BE2C (cell line): ENCODE measurements at regions not wholly inside any gene's neighbourhood (a gene's known extent, or its start where the extent isn't known, plus 50 kb on each side); places are given as distances from the start of the nearest gene placed in this dataset.

Experiments
- DNase-seq: peaks from one replicate; pipeline ENCODE4 v3.0.0-alpha.2; 2020
- H3K27me3 ChIP-seq: fragments of 250-450 bp; sonication (Bioruptor Pico); 2 replicates; pipeline ENCODE4 v1.5.1; 2020; ENCODE audit warnings: mild to moderate bottlenecking
- H3K36me3 ChIP-seq: fragments of 250-450 bp; sonication (Bioruptor Pico); 2 replicates; pipeline ENCODE4 v1.5.1; 2020; ENCODE audit warnings: mild to moderate bottlenecking
- H3K4me1 ChIP-seq: fragments of 250-450 bp; sonication (Bioruptor Pico); 2 replicates; pipeline ENCODE4 v1.5.1; 2020
- H3K4me3 ChIP-seq: 2 replicates; pipeline ENCODE4 v1.5.1; 2011; ENCODE audit warnings: low read depth, low read length
- H3K9me3 ChIP-seq: fragments of 250-450 bp; sonication (Bioruptor Pico); 2 replicates; pipeline ENCODE4 v1.5.1; 2020
- TF ChIP-seq, protein P1 (sequence below): IDR thresholded peaks from 2 replicates; pipeline ENCODE4 v1.5.1; 2012; ENCODE audit warnings: mild to moderate bottlenecking, low read depth, low read length

DNA sequence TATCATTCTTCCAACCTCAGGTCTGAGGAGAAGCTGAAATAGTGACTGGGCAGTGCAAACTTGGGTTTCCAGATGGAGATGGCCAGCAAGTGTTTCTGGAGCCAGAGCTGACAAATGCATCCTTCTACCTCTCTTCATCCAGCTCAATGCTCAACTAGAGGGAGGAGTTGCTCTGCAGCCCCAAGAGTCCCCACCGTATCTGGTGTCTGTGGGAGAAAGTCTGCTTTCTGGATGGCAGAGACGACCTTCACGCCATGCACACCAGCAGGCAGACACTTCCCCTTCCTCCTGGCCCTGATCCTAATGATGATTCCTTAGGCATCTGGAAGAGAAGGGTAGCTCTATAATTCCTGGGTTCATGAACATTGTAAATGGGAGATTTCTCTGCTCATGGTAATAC is 127.4 kb upstream of the SPACA1 start:
- no peak for DNase-seq
- Histone ChIP-seq H3K4me3 (no peak overlapping the region), H3K27me3 (peaks cover 3% of the 10 kb centered on the region; the same call in 1 of the 2 replicates), H3K9me3 (no peaks in the 10 kb centered on the region), H3K4me1 (no peaks in the 10 kb centered on the region), H3K36me3 (no peaks in the 10 kb centered on the region)
- TF ChIP-seq, protein P1, sequence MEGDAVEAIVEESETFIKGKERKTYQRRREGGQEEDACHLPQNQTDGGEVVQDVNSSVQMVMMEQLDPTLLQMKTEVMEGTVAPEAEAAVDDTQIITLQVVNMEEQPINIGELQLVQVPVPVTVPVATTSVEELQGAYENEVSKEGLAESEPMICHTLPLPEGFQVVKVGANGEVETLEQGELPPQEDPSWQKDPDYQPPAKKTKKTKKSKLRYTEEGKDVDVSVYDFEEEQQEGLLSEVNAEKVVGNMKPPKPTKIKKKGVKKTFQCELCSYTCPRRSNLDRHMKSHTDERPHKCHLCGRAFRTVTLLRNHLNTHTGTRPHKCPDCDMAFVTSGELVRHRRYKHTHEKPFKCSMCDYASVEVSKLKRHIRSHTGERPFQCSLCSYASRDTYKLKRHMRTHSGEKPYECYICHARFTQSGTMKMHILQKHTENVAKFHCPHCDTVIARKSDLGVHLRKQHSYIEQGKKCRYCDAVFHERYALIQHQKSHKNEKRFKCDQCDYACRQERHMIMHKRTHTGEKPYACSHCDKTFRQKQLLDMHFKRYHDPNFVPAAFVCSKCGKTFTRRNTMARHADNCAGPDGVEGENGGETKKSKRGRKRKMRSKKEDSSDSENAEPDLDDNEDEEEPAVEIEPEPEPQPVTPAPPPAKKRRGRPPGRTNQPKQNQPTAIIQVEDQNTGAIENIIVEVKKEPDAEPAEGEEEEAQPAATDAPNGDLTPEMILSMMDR, result no peak

DNA sequence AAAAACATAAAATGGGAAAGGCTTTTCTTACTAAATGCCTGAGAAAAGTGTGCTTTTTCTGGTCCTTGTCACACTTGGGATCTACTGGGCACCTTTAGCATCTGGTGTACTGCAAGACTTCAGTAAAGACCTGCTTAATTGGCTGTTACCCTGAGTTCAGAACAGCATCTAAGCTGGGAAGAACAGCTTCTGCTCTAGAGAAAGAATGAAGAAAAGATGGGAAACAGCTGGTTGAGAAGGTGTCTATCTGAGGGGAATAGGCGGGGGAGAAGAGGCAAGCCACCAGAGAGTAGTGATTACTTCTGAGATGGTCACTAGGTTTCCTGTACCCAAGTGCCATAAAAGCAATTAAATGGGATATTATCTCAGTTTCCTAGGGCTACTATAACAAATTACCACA is 128.2 kb upstream of the SPACA1 start:
- H3K4me1 ChIP-seq, result no peaks in the 10 kb centered on the region
- H3K4me3 ChIP-seq, result no peak overlapping the region
- H3K36me3 ChIP-seq, result no peaks in the 10 kb centered on the region
- TF ChIP-seq, protein P1, result no peak
- no peak for DNase-seq
- no peaks in the 10 kb centered on the region for H3K9me3 ChIP-seq
- H3K27me3 ChIP-seq, result peaks cover 3% of the 10 kb centered on the region; the same call in 1 of the 2 replicates

DNA sequence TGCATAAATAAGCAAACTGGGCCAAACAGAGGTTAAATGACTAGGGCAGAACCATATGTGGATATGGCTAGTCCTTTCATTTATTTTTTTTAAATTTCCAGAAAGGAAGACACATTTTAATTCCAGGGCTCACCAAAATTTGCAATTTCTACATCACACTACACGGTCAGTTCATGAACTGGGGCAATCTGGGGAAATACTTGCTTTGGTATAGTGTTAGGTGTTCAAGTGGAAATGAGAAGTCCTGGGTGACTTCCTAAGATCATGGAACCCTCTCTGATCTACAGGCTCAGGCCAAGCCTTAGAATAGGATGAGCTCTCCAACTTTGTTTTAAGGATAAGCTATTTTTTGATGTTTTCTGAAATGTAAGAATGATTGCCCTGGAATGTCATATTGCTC is 128.6 kb upstream of the SPACA1 start:
- Histone ChIP-seq H3K4me1 (no peaks in the 10 kb centered on the region), H3K27me3 (peaks cover 3% of the 10 kb centered on the region; the same call in 1 of the 2 replicates), H3K4me3 (no peak overlapping the region), H3K36me3 (no peaks in the 10 kb centered on the region), H3K9me3 (no peaks in the 10 kb centered on the region)
- no peak for DNase-seq
- TF ChIP-seq, protein P1, result no peak

DNA sequence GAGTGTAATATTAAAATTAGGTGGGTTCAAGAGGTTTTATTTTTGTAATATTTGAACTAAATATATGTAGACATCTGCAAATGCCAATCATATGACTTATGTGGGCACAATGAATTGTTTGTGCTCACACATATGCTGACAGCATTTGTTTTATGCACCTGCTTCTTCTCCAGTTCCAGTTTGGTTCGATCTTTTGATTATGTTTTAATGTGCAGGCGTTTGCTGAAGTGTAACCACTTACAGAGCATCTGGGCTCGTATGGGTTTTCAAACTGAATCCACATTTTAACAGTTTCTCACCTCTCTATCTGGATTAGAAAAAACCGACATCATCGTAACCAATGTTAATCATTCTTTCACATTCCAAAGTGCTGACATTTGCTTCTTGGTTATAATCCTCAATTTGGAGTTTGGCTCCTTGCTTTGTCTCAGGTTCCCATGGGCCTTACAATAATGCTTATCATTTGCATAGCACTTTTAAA is 129.1 kb upstream of the SPACA1 start:
- Histone ChIP-seq H3K4me1 (no peaks in the 10 kb centered on the region), H3K9me3 (no peaks in the 10 kb centered on the region), H3K36me3 (no peaks in the 10 kb centered on the region), H3K4me3 (no peak overlapping the region), H3K27me3 (peaks cover 3% of the 10 kb centered on the region; the same call in 1 of the 2 replicates)
- no peak for DNase-seq
- TF ChIP-seq, protein P1, result no peak

DNA sequence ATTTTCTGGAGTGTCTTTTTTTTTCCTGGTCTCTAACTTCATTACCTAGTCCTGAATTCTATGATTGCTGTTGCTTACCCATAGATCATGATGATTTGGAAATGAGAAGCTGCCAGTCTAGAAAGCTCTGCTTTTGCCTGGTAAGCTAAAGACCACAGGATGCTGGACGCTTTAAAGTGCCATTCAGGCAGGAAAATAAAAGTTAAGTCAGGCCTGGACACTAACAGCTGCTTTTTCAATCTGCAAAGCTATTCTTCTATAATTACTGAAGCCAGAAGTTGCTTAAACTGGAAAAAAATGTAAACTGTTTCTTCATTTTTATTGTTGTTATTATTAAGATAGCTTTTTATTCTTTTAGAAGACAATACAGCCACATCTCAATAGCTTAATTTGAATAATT is 129.8 kb upstream of the SPACA1 start:
- Histone ChIP-seq H3K4me3 (no peak overlapping the region), H3K36me3 (no peaks in the 10 kb centered on the region), H3K27me3 (peaks cover 3% of the 10 kb centered on the region; the same call in 1 of the 2 replicates), H3K9me3 (no peaks in the 10 kb centered on the region), H3K4me1 (no peaks in the 10 kb centered on the region)
- DNase-seq, result no peak
- TF ChIP-seq, protein P1, result no peak

DNA sequence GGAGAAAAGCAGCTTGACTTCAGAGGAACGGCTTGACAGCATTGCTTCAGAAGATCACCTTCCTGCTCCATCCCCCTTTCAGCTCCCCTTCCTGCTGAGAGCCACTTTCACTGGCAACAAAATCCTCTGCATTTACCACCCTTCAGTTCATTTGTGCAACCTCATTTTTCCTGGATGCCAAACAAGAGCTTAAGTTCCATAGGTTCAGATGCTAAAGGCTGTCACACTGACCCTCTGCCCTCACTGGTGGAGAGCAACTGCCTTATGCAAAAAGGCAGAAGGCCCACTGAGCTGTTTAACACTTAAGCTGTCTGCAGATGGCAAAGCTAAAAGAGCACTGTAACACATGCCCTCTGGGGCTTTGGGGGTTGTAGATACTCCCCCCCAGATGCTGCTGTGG is 131.2 kb upstream of the SPACA1 start:
- no peaks in the 10 kb centered on the region for H3K36me3 ChIP-seq
- TF ChIP-seq, protein P1, result no peak
- H3K9me3 ChIP-seq, result no peaks in the 10 kb centered on the region
- H3K27me3 ChIP-seq, result peaks cover 3% of the 10 kb centered on the region; the same call in 1 of the 2 replicates
- H3K4me3 ChIP-seq, result no peak overlapping the region
- no peaks in the 10 kb centered on the region for H3K4me1 ChIP-seq
- no peak for DNase-seq
